DMS 273 (cell line): ENCODE measurements at regions not wholly inside any gene's neighbourhood (a gene's known extent, or its start where the extent isn't known, plus 50 kb on each side); places are given as distances from the start of the nearest gene placed in this dataset.
A peak's percentile ranks its signal among the peaks of the same experiment; 100 is the strongest.

Experiments
- DNase-seq: peaks from one replicate; lab custom pipeline; 2025; ENCODE audit not compliant: unreplicated experiment; lab: John Stamatoyannopoulos, UW

GRCh38 chr3:22208844-22209243 is 457.8 kb upstream of the ZNF385D start:
- no peak for DNase-seq

GRCh38 chr3:22209578-22209977 is 458.6 kb upstream of the ZNF385D start:
- no peak for DNase-seq

GRCh38 chr3:22210693-22211092 is 459.7 kb upstream of the ZNF385D start:
- no peak for DNase-seq

DNA sequence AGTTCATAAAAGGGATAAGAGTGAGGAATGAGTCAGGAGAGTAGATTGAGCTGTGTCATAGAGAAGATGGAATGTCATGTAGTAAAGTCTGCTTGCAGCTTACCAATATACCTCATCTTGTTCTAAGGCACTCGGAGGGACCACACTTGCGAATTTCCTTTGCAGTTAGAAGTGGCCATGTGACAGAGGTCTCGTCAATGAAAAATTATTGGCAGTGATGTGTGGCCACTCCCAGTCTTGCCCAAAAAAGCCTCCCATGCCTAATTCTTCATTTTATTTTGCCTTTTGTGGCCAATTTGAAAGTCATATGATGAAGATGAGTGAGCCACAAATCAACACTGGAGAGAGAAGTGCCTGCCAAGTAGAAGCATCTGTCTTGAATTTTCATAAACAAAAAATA is 465.6 kb upstream of the ZNF385D start:
- DNase-seq = no peak

- no peak for DNase-seq
Measured at GRCh38 chr3:22225161-22225560, 474.2 kb upstream of the ZNF385D start.

GRCh38 chr3:22228705-22229104 is 477.7 kb upstream of the ZNF385D start:
- DNase-seq = no peak

DNA sequence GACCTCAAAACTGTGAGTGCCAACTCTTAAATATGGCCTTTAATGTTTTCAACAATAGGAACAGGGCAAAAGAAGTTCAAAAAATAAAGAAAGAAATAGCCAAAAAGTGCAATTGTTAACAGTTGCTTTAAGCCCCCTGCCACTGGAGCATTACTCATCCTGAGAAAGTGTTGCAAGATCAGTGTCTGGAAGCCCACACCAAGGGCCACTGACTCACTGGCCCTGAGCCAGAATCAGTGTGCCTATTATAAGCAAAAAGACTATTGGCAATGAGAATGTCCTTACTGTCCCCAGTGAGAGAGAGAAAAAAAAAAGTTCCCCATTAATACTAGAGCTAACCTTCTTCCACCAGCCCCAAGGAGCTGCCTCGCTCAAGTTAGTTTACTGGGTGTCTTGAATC is 480.1 kb upstream of the ZNF385D start:
- DNase-seq = no peak

GRCh38 chr3:22236490-22237270 is 485.7 kb upstream of the ZNF385D start:
- no peak for DNase-seq

GRCh38 chr3:22239011-22239410 is 488.0 kb upstream of the ZNF385D start:
- DNase-seq = no peak

DNA sequence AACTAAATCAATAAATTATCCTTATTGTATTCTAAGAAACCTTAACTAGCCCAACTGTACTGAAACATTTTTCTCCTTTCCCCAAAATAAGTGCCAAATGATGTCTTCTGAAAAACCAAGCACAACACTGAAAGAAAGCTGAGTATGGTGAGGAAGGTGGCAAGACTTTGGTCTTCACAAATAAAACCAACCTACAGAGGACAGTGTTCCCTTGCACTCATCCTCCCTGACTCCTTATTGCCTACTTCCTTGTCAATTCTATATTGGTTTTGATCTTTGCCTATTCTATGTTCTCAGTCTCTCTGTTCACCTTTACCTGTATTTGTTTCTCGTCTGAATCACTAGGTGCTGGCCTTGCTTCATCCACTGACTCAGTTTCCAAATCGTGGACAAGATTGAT is 490.1 kb upstream of the ZNF385D start:
- no peak for DNase-seq

GRCh38 chr3:22244761-22245521 is 493.9 kb upstream of the ZNF385D start:
- DNase-seq = no peak

GRCh38 chr3:22245811-22246583 is 495.0 kb upstream of the ZNF385D start:
- peak; percentile 2 for DNase-seq

DNA sequence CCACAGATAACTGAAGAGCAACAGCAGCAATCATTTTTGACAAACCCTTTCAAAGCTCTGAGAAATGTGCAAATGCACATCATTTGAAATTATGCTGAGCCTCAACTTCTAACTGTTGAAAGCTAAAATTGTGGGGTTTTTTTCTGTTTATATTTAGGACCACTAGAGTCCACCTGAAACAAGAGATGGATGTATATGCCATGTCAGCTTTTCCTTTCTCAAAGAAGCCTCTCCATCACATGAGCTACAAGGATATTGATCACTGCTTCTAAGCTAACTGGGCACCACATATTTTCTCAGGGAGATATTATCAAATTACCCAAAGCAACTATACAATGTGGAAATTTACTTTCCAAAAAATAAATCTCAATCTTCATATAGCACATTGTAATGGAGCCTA is 498.6 kb upstream of the ZNF385D start:
- DNase-seq = no peak

- DNase-seq = no peak
Measured at GRCh38 chr3:22257252-22257651, 506.2 kb upstream of the ZNF385D start.

GRCh38 chr3:22262386-22262785 is 511.4 kb upstream of the ZNF385D start:
- no peak for DNase-seq

GRCh38 chr3:22263042-22263441 is 512.0 kb upstream of the ZNF385D start:
- no peak for DNase-seq

GRCh38 chr3:22265403-22265802 is 514.4 kb upstream of the ZNF385D start:
- DNase-seq = no peak

- DNase-seq = peak; percentile 59
Measured at GRCh38 chr3:22269831-22270230, 518.8 kb upstream of the ZNF385D start.

GRCh38 chr3:22276351-22276750 is 525.3 kb upstream of the ZNF385D start:
- no peak for DNase-seq

DNA sequence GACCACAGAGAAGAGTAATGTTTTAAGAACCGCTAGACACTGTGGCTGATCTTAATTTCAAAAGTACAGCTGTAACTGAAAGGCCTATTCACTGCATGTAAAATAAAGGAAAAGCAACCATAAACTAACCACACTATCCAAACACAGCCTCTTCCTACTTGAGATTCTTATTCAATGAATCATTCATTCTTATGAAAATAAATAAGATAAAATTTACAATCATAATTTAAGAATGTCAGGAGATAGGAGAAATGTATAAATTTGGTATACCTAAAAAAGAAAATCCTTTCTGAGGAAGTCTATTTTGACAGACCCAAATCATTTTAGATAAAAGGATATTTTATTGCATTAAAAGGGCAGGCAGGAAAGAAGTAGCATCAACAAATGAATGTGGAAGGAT is 533.5 kb upstream of the ZNF385D start:
- DNase-seq = no peak

- peak; percentile 54 for DNase-seq
Measured at GRCh38 chr3:22288756-22289155, 537.7 kb upstream of the ZNF385D start.

DNA sequence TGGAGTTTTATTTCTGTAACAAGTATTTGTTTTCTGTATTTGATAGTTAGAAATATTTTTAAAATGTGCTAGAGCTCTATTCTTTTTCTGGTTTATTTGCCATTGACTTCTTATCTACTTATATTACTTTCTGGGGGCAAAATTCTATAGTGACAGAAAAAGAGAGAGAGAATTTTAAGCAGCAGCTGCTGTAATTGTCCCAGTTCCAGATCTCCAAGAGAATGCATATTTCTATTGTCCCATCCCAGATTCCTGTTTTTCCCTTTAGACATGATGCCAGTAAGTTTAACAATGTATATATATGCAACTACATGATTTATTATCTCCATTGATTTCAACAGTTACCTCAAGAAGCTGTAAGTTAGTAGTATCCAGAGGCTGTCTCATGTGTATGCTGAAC is 541.7 kb upstream of the ZNF385D start:
- DNase-seq = no peak
